ENCODE measurements at regions not wholly inside any gene's neighbourhood (a gene's known extent, or its start where the extent isn't known, plus 50 kb on each side); places are given as distances from the start of the nearest gene placed in this dataset.

DNA sequence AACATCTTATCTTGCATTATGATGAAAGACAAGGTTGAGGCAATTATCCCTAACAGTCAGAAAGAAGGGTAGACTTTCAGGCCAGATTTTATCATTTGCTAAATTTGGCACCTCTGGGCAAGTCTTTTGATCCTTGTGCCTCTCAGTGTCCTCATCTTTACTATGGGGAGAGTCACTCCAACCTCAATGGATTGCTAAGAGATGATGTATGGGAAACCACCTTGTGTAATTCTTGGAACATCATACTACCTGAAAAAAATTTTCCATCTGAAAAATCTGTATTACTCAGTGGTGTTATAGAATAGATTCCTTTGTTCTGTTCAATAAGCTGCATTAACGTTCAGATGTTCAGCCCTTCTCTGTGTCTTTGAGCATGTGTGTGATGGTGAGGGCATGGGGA, 230.7 kb downstream of the TGFB2 start:
- no peaks in the 10 kb centered on the region for H3K27me3 ChIP-seq (ENCODE audit: control insufficient read depth, insufficient read depth, low read length)
- H3K9me3 ChIP-seq (ENCODE audit: control insufficient read depth, insufficient read depth, low read depth, low read length) = no peaks in the 10 kb centered on the region
- no peak overlapping the region for H3K4me3 ChIP-seq (ENCODE audit: low read depth, low read length)
- no peak overlapping the region for H3K27ac ChIP-seq (ENCODE audit: low read depth, low read length)
- H3K9ac ChIP-seq (ENCODE audit: low read length) = no peak overlapping the region
- no peaks in the 10 kb centered on the region for H3K36me3 ChIP-seq (ENCODE audit: control insufficient read depth, insufficient read depth, low read length)
- no peaks in the 10 kb centered on the region for H3K4me1 ChIP-seq (ENCODE audit: control insufficient read depth, insufficient read depth, low read length)

DNA sequence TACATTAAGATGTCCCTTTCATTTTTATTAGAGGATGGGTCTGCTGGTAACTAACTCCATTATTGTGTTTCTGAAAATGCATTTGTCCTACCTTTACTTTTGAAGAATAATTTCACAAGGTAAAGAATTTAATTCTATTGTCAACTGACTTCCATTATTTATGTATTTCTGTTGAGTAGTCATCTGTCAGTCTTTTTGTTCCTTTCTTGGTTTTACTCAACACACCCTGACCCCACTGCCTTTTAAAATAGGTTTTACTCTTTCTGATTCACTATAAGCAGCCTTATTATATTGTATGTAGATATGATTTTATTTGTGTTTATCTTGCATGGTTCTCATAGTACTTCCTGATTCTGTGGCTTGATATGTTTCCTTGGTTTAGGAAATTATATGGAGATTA, 237.5 kb downstream of the TGFB2 start:
- Histone ChIP-seq H3K4me3 (ENCODE audit: low read depth, low read length) (no peak overlapping the region), H3K36me3 (ENCODE audit: control insufficient read depth, insufficient read depth, low read length) (no peaks in the 10 kb centered on the region), H3K4me1 (ENCODE audit: control insufficient read depth, insufficient read depth, low read length) (peaks cover 17% of the 10 kb centered on the region; the same call in 1 of the 2 replicates), H3K27ac (ENCODE audit: low read depth, low read length) (no peak overlapping the region), H3K9me3 (ENCODE audit: control insufficient read depth, insufficient read depth, low read depth, low read length) (peaks cover 8% of the 10 kb centered on the region; the same call in 1 of the 2 replicates), H3K27me3 (ENCODE audit: control insufficient read depth, insufficient read depth, low read length) (no peaks in the 10 kb centered on the region), H3K9ac (ENCODE audit: low read length) (no peak overlapping the region)

- Histone ChIP-seq H3K27ac (ENCODE audit: low read depth, low read length) (no peak overlapping the region), H3K27me3 (ENCODE audit: control insufficient read depth, insufficient read depth, low read length) (no peaks in the 10 kb centered on the region), H3K4me1 (ENCODE audit: control insufficient read depth, insufficient read depth, low read length) (peaks cover 17% of the 10 kb centered on the region; the same call in 1 of the 2 replicates), H3K36me3 (ENCODE audit: control insufficient read depth, insufficient read depth, low read length) (no peaks in the 10 kb centered on the region), H3K4me3 (ENCODE audit: low read depth, low read length) (no peak overlapping the region), H3K9ac (ENCODE audit: low read length) (no peak overlapping the region), H3K9me3 (ENCODE audit: control insufficient read depth, insufficient read depth, low read depth, low read length) (peaks cover 8% of the 10 kb centered on the region; the same call in 1 of the 2 replicates)
Observed at GRCh38 chr1:218584418-218585155, 239.5 kb downstream of the TGFB2 start.

GRCh38 chr1:218585511-218586184, 240.5 kb downstream of the TGFB2 start:
- H3K27me3 ChIP-seq (ENCODE audit: control insufficient read depth, insufficient read depth, low read length) = no peaks in the 10 kb centered on the region
- no peak overlapping the region for H3K9ac ChIP-seq (ENCODE audit: low read length)
- H3K27ac ChIP-seq (ENCODE audit: low read depth, low read length) = peak overlapping the region; percentile 59; the same call in 1 of the 2 replicates
- peaks cover 8% of the 10 kb centered on the region; the same call in 1 of the 2 replicates for H3K9me3 ChIP-seq (ENCODE audit: control insufficient read depth, insufficient read depth, low read depth, low read length)
- H3K4me1 ChIP-seq (ENCODE audit: control insufficient read depth, insufficient read depth, low read length) = peaks cover 17% of the 10 kb centered on the region; the same call in 1 of the 2 replicates
- H3K4me3 ChIP-seq (ENCODE audit: low read depth, low read length) = no peak overlapping the region
- no peaks in the 10 kb centered on the region for H3K36me3 ChIP-seq (ENCODE audit: control insufficient read depth, insufficient read depth, low read length)

DNA sequence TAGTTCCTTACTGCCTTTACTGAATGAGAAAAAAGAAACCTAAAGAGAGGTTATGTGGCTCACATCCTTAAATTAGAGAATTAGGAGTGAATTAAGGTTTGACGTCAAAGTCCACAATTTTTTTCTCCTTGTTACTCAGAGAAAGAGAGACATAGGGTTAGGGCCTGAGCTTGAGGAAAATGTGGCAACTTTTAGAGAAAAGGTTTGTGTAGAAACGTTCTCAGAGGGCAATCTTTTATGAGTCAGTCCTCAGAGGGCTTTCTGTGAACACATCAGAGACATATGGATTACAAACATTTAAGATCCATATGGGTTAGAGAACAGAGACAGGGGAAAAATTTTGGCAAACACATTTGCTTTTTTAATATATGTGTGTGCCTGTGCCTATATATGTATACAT, 242.8 kb downstream of the TGFB2 start:
- Histone ChIP-seq H3K9me3 (ENCODE audit: control insufficient read depth, insufficient read depth, low read depth, low read length) (peaks cover 5% of the 10 kb centered on the region; the same call in 1 of the 2 replicates), H3K27ac (ENCODE audit: low read depth, low read length) (no peak overlapping the region), H3K27me3 (ENCODE audit: control insufficient read depth, insufficient read depth, low read length) (no peaks in the 10 kb centered on the region), H3K9ac (ENCODE audit: low read length) (no peak overlapping the region), H3K4me3 (ENCODE audit: low read depth, low read length) (no peak overlapping the region), H3K36me3 (ENCODE audit: control insufficient read depth, insufficient read depth, low read length) (no peaks in the 10 kb centered on the region), H3K4me1 (ENCODE audit: control insufficient read depth, insufficient read depth, low read length) (peaks cover 17% of the 10 kb centered on the region; the same call in 1 of the 2 replicates)

GRCh38 chr1:218588540-218589172, 243.5 kb downstream of the TGFB2 start:
- Histone ChIP-seq H3K9ac (ENCODE audit: low read length) (no peak overlapping the region), H3K4me3 (ENCODE audit: low read depth, low read length) (no peak overlapping the region), H3K36me3 (ENCODE audit: control insufficient read depth, insufficient read depth, low read length) (no peaks in the 10 kb centered on the region), H3K27me3 (ENCODE audit: control insufficient read depth, insufficient read depth, low read length) (no peaks in the 10 kb centered on the region), H3K9me3 (ENCODE audit: control insufficient read depth, insufficient read depth, low read depth, low read length) (peaks cover 4% of the 10 kb centered on the region; the same call in 1 of the 2 replicates), H3K4me1 (ENCODE audit: control insufficient read depth, insufficient read depth, low read length) (peaks cover 17% of the 10 kb centered on the region; the same call in 1 of the 2 replicates), H3K27ac (ENCODE audit: low read depth, low read length) (no peak overlapping the region)

DNA sequence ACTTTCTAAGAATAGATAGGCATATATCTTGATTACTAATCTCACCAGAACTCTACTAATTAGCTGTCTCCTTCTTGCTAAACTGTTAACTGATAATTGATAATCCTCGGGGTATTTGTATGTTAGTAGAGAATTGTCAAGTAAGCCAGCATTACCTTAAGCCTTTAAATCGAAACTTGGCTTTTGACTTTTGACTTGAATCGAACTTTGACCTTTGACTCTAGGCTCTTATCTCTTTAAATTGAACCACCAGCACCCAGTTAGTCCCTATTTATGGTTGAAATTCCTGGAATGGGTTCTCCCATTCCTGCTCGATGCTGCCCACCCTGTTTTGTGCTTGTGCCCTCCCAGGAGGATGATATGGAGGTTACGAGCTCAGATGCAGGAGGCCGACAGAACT, 244.4 kb downstream of the TGFB2 start:
- H3K4me1 ChIP-seq (ENCODE audit: control insufficient read depth, insufficient read depth, low read length) = peaks cover 17% of the 10 kb centered on the region; the same call in 1 of the 2 replicates
- H3K27me3 ChIP-seq (ENCODE audit: control insufficient read depth, insufficient read depth, low read length) = no peaks in the 10 kb centered on the region
- H3K9ac ChIP-seq (ENCODE audit: low read length) = no peak overlapping the region
- H3K4me3 ChIP-seq (ENCODE audit: low read depth, low read length) = no peak overlapping the region
- no peak overlapping the region for H3K27ac ChIP-seq (ENCODE audit: low read depth, low read length)
- H3K9me3 ChIP-seq (ENCODE audit: control insufficient read depth, insufficient read depth, low read depth, low read length) = peaks cover 4% of the 10 kb centered on the region; the same call in 1 of the 2 replicates
- no peaks in the 10 kb centered on the region for H3K36me3 ChIP-seq (ENCODE audit: control insufficient read depth, insufficient read depth, low read length)

DNA sequence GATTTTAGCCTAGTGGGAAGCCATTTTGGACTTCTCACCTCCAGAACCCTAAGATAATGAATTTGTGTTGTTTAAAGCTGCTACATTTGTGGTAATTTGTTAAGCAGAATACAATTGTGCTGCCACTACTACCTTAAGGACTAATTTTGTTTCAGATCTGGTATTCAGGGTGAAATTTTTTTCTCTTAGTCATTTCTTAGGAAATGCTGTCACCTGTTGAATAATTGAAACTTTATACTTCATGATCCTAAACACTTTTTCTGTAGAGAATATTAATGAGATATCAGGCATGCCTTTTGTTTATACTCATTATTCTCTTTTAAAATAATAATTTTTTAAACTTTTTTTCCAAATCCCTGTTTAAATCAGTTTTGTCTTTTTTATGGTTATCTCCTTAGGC, 246.8 kb downstream of the TGFB2 start:
- Histone ChIP-seq H3K9ac (ENCODE audit: low read length) (no peak overlapping the region), H3K4me3 (ENCODE audit: low read depth, low read length) (no peak overlapping the region), H3K27ac (ENCODE audit: low read depth, low read length) (no peak overlapping the region), H3K36me3 (ENCODE audit: control insufficient read depth, insufficient read depth, low read length) (no peaks in the 10 kb centered on the region), H3K27me3 (ENCODE audit: control insufficient read depth, insufficient read depth, low read length) (no peaks in the 10 kb centered on the region), H3K9me3 (ENCODE audit: control insufficient read depth, insufficient read depth, low read depth, low read length) (peaks cover 4% of the 10 kb centered on the region; the same call in 1 of the 2 replicates), H3K4me1 (ENCODE audit: control insufficient read depth, insufficient read depth, low read length) (no peaks in the 10 kb centered on the region)

- no peaks in the 10 kb centered on the region for H3K36me3 ChIP-seq (ENCODE audit: control insufficient read depth, insufficient read depth, low read length)
- H3K27me3 ChIP-seq (ENCODE audit: control insufficient read depth, insufficient read depth, low read length) = no peaks in the 10 kb centered on the region
- no peak overlapping the region for H3K4me3 ChIP-seq (ENCODE audit: low read depth, low read length)
- no peak overlapping the region for H3K9ac ChIP-seq (ENCODE audit: low read length)
- no peak overlapping the region for H3K27ac ChIP-seq (ENCODE audit: low read depth, low read length)
- H3K9me3 ChIP-seq (ENCODE audit: control insufficient read depth, insufficient read depth, low read depth, low read length) = peaks cover 4% of the 10 kb centered on the region; the same call in 1 of the 2 replicates
- H3K4me1 ChIP-seq (ENCODE audit: control insufficient read depth, insufficient read depth, low read length) = no peaks in the 10 kb centered on the region
Observed at GRCh38 chr1:218592688-218593087, 247.6 kb downstream of the TGFB2 start.

GRCh38 chr1:218600968-218601367, 255.8 kb downstream of the TGFB2 start:
- Histone ChIP-seq H3K4me1 (ENCODE audit: control insufficient read depth, insufficient read depth, low read length) (no peaks in the 10 kb centered on the region), H3K27me3 (ENCODE audit: control insufficient read depth, insufficient read depth, low read length) (no peaks in the 10 kb centered on the region), H3K36me3 (ENCODE audit: control insufficient read depth, insufficient read depth, low read length) (no peaks in the 10 kb centered on the region), H3K9me3 (ENCODE audit: control insufficient read depth, insufficient read depth, low read depth, low read length) (0 out of 2 replicates have a peak, but pooled peaks cover under 1% of the 10 kb centered on the region), H3K27ac (ENCODE audit: low read depth, low read length) (no peak overlapping the region), H3K9ac (ENCODE audit: low read length) (no peak overlapping the region), H3K4me3 (ENCODE audit: low read depth, low read length) (no peak overlapping the region)

DNA sequence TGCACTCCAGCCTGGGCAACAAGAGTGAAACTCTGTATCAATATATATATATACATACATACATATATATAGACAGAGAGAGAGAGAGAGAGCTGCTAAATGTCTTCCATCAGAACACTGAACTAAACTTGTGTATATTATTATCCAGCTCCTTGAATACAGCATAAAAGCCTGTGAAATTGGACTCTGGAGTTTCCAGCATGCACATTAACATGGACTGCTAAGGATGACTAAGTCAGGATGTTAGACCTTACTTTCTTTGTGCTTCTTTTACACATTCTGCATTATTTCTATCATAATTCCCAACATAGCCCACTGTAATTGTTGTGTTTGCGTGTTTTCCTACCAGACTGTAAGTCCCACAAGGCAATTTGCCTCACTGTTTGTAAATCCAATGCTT, 259.1 kb downstream of the TGFB2 start:
- H3K9me3 ChIP-seq (ENCODE audit: control insufficient read depth, insufficient read depth, low read depth, low read length) = peaks cover 11% of the 10 kb centered on the region
- no peaks in the 10 kb centered on the region for H3K4me1 ChIP-seq (ENCODE audit: control insufficient read depth, insufficient read depth, low read length)
- no peaks in the 10 kb centered on the region for H3K27me3 ChIP-seq (ENCODE audit: control insufficient read depth, insufficient read depth, low read length)
- H3K4me3 ChIP-seq (ENCODE audit: low read depth, low read length) = no peak overlapping the region
- no peak overlapping the region for H3K9ac ChIP-seq (ENCODE audit: low read length)
- H3K27ac ChIP-seq (ENCODE audit: low read depth, low read length) = no peak overlapping the region
- no peaks in the 10 kb centered on the region for H3K36me3 ChIP-seq (ENCODE audit: control insufficient read depth, insufficient read depth, low read length)
